HG03469 (cell line): ENCODE measurements at regions not wholly inside any gene's neighbourhood (a gene's known extent, or its start where the extent isn't known, plus 50 kb on each side); places are given as distances from the start of the nearest gene placed in this dataset.

Experiments
- ATAC-seq: cut with Tn5 transposase; IDR thresholded peaks from one replicate; pipeline ENCODE4 v1.9.1; 2021; ENCODE audit warnings: mild to moderate bottlenecking, moderate library complexity, moderate number of reproducible peaks; ENCODE audit not compliant: unreplicated experiment

GRCh38 chr3:46091741-46092701 lies 64.7 kb upstream of the XCR1 start:
- ATAC-seq = no peak

- no peak for ATAC-seq
Measured at GRCh38 chr3:46091046-46091445, 63.8 kb upstream of the XCR1 start.

GRCh38 chr3:46090161-46090591 lies 62.9 kb upstream of the XCR1 start:
- no peak for ATAC-seq

- ATAC-seq = peak; percentile 37
Measured at GRCh38 chr3:46089237-46090011, 62.1 kb upstream of the XCR1 start.

- ATAC-seq = no peak
Measured at GRCh38 chr3:46087871-46088270, 60.6 kb upstream of the XCR1 start.

GRCh38 chr3:46086986-46087385 lies 59.7 kb upstream of the XCR1 start:
- ATAC-seq = no peak

- ATAC-seq = no peak
Measured at GRCh38 chr3:46086083-46086437, 58.8 kb upstream of the XCR1 start.

GRCh38 chr3:46085421-46086082 lies 58.3 kb upstream of the XCR1 start:
- ATAC-seq = no peak

- no peak for ATAC-seq
Measured at GRCh38 chr3:46083956-46084355, 56.7 kb upstream of the XCR1 start.

- ATAC-seq = no peak
Measured at GRCh38 chr3:46082849-46083248, 55.6 kb upstream of the XCR1 start.

- no peak for ATAC-seq
Measured at GRCh38 chr3:46082021-46082420, 54.7 kb upstream of the XCR1 start.

- ATAC-seq = no peak
Measured at GRCh38 chr3:46080969-46081345, 53.7 kb upstream of the XCR1 start.

- no peak for ATAC-seq
Measured at GRCh38 chr3:46080124-46080968, 53.1 kb upstream of the XCR1 start.

- no peak for ATAC-seq
Measured at GRCh38 chr3:46078712-46079400, 51.6 kb upstream of the XCR1 start.
